NCI-H446 treated with DMSO at 0.1 percent for 48 hours (cell line): ENCODE measurements at regions not wholly inside any gene's neighbourhood (a gene's known extent, or its start where the extent isn't known, plus 50 kb on each side); places are given as distances from the start of the nearest gene placed in this dataset.

Source experiments
- DNase-seq: peaks from one replicate; lab custom pipeline; 2025; lab: John Stamatoyannopoulos, UW

- no peak for DNase-seq
These were observed 184.4 kb upstream of the DYNLRB2 start for GRCh38 chr16:80356365-80356764.

GRCh38 chr16:80355335-80355734, 185.5 kb upstream of the DYNLRB2 start:
- DNase-seq, result no peak

GRCh38 chr16:80350061-80350460, 190.7 kb upstream of the DYNLRB2 start:
- no peak for DNase-seq

GRCh38 chr16:80347900-80348299, 192.9 kb upstream of the DYNLRB2 start:
- no peak for DNase-seq

DNA sequence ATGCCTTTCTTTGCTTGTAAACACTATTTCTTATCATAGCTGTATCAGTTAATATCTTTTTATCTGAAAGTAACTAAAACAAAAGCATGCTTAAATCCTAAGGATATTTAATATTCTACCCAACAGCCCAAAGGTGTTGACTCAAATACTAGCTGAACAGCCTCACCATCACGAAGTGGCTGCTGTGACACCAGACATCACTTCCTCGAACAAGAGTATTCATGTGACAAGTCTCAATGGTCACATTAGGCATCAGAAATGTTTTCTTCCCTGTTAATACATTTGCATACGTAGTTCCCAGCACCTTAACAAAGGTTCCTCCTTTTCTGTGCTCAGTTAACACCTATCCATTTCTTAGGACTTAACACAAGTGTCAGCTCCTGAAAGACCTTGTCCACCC, 193.8 kb upstream of the DYNLRB2 start:
- no peak for DNase-seq

- DNase-seq, result no peak
These were observed 194.6 kb upstream of the DYNLRB2 start for GRCh38 chr16:80346111-80346632.

DNA sequence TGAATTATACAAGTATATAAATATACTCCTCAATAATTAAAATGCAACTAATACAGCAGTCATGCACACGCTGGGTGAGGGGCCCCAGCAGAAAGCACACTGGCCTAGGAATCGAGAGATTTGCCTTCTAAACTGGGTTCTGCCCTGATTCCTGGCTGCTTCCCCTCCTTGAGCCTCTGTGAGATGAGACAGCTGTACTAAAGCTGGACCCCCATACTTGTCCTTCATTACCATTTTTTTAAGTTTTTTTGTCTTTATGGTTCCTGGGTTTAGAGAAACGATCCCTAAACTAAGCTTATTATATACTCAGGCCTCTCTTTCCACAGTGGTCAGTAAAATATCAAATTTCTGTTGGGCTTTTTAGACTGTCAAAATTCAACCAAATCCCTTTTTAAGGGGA, 195.1 kb upstream of the DYNLRB2 start:
- DNase-seq, result no peak

DNA sequence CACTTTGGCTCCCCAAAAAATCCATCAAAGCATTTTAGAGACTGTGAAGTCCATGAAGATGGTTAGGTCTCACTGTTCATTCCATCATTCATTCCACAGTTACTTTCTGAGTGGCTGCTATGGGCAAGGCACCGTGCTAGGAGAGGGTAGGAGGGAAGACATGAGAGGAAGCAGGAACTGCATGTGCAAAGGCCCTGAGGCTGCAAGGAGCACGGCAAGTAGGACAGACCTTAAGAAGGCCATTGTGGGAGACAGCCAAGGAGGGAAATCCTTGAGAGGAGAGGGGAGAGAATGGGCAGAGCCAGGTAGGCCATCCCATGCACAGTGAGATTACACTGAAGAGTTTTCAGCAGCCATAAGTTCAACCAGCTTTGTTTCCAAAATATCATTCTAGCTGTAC, 196.2 kb upstream of the DYNLRB2 start:
- no peak for DNase-seq

DNA sequence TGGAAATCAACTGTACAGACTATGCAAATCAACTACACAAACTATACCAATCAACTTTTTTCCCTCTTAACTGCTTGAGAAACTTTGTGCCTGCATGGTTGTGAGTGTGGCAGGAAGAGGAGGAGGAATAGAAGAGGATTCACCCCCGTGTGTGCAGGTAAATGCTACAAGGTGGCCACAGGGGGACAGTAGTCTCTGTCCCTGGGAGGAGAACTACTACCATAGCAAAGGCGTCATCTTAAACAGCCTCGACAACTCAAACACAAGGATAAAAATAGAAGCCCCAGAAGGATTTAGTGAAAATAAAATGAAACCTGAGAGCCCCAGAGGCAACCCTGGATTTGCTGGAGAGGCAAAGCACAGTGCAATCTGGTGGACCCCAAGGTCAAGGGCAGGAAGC, 199.5 kb upstream of the DYNLRB2 start:
- DNase-seq, result no peak

- no peak for DNase-seq
These were observed 203.0 kb upstream of the DYNLRB2 start for GRCh38 chr16:80337786-80338185.

DNA sequence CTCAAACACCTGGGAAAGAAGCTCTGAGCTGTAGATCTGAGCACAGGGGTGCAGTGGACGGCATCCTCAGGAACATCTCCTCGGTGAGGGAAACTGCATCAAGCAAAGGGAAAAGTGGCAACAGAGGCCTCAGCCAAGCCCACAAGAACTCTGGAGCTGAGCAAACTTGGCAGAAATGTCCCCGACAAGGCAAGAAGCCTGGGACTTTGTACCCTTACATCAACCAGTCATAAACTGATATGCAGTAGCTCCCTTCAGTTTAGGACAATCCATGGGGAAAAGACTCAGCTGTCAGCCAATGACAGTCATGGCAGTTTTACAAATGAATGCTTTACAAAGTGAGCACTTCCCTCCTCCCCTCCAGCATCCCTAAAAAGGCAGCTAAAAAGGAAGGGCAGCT, 210.0 kb upstream of the DYNLRB2 start:
- no peak for DNase-seq

- DNase-seq, result no peak
These were observed 210.6 kb upstream of the DYNLRB2 start for GRCh38 chr16:80330150-80330549.

DNA sequence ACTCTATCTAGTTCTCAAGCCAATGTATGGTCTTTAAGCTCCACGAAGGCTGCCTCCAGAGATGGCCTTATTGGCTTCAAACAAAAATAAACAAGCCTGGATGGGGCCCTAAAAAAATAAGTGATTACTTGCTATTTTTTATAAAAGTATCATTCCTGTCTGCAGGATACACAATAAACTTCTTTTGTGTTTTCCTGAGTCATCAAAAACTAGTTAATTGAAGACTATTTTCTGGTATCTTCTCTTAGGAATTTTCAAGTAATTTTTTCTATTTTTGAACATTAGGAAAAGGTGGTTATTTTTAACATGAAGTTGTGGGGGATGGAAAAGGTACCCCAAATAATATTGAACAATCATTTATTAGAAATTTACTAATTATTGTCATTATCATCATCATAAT, 213.1 kb upstream of the DYNLRB2 start:
- no peak for DNase-seq

DNA sequence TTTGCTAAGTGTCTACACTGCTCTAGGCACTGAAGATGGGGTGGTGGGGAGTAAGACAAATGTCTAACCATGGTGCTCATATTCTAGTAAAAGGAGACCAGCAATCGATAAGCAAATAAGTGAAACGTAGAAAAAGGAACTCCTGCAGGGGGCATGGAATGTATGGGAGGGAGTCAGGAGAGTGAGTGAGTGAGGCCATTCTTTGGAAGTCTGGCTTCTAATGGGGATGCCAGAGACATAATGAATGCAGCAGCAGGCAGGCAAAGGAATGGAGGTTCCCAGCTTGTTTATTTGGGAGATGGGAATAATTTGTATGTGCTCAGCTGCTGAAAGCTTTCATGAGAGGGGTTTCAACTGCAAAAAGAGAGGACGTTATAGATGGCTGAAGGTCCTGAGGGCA, 216.4 kb upstream of the DYNLRB2 start:
- DNase-seq, result no peak

DNA sequence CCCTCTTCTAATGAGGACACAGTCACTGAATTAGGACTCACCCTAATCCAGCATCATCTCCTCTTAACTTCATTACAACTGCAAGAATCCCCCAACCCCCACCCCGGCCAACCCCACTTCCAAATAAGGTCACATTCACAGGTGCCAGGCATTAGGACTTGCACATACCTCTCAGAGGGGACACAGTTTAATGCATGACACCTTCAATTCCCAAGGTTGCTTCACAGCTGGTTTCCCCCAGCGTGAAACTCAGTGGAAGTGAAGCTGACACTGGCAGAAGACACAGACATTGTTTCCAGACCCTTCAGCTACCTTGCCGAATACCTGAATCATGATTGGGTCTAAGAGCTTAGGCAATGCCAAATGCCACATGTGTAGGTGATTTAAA, 217.0 kb upstream of the DYNLRB2 start:
- DNase-seq, result no peak

DNA sequence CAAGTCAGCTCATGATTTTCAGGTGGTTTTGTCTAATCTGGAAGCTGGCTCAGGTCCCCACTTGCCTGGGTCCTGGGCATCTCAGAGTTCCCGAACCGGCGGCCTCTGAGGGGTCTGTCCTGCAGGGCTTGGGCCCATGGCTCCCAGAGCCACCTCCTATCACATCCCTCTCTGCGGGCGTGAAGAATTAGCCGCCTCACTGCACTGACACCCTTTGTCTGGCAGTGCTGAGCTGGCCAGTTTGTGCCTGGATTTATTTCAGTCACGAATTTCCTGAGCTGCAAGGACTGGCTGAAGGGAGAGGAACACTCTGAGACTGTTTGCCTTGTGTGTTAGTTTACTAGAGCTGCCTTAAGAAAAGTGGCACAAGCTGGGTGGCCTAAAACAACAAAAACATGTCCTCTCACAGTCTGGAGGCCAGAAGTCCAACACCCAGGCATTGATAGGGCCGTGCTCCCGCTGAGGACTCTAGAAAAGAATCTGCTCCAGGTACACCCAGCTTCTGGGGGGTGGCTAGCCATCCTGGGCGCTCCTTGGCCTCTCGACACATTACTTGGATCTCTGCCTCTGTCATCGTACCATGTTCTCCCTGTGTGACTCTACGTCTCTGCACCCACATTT, 217.5 kb upstream of the DYNLRB2 start:
- DNase-seq, result no peak

DNA sequence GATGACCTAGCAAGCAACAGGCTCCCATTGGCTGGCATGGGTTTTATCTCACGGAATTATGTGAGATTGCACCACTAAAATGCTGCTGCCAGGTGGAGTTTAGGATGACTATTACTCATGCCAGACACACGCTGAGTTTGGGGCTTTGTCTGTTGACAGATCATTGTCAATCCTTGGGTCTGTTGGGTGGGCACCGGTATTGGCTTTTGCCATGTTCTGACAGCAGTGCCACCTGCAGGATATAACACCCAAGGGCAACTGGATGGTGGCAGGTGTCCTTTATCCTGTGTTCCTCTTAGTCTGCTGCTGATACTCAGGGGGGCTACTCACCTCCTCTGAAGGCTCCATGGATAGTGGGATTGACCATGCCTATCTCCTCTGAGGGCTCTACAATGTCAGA, 221.6 kb upstream of the DYNLRB2 start:
- DNase-seq, result no peak

- no peak for DNase-seq
These were observed 222.7 kb upstream of the DYNLRB2 start for GRCh38 chr16:80318107-80318506.

- DNase-seq, result no peak
These were observed 223.2 kb upstream of the DYNLRB2 start for GRCh38 chr16:80317599-80318037.

DNA sequence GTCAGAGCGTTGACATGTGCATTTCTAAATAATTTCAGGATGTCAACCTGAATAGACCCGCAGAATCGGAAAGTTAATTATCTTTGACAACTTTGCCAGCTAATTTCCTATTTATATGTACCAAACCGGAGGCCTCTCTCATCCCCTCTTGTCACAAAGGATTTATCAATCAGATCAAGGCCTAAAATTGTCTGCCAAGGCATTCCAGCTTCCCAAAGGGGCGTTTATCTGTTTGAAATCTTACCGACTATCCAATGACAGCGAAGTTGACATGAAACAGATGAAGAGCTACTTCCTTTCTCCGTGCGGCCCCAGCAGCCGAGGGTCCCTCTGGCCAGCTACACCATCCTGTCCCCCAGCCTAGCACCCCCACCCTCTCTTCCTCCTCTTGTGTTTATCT, 223.7 kb upstream of the DYNLRB2 start:
- no peak for DNase-seq

DNA sequence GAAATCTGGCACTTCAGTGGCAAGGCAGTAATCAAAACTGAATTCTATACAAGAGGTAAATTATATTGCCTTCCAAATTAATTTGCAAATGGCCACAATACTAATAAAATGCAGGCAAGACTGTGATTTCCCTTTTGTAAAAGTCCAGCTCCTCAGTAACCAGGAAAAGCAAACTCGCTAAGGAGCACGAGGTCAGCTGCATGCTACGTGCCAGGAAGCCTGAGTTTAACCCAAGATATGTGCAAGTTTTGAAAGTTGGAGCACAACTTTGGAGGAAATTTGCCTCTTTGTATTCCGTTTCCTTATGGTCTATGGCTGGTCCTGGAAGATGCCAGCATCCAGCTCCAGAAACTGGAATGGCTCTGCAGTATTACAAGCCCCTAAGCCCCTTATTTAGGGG, 226.8 kb upstream of the DYNLRB2 start:
- no peak for DNase-seq

GRCh38 chr16:80309178-80309577, 231.6 kb upstream of the DYNLRB2 start:
- no peak for DNase-seq

- DNase-seq, result no peak
These were observed 235.4 kb upstream of the DYNLRB2 start for GRCh38 chr16:80305410-80305809.

GRCh38 chr16:80303691-80304090, 237.1 kb upstream of the DYNLRB2 start:
- DNase-seq, result no peak
